NCI-H1436 (cell line): ENCODE measurements at regions not wholly inside any gene's neighbourhood (a gene's known extent, or its start where the extent isn't known, plus 50 kb on each side); places are given as distances from the start of the nearest gene placed in this dataset.

Experiments
- DNase-seq: peaks from one replicate; lab custom pipeline; 2025; lab: John Stamatoyannopoulos, UW

- no peak for DNase-seq
These were observed 241.8 kb downstream of the ARRDC4 start for GRCh38 chr15:98202256-98202655.

GRCh38 chr15:98203872-98204660 lies 243.6 kb downstream of the ARRDC4 start:
- no peak for DNase-seq

GRCh38 chr15:98207928-98208327 lies 247.4 kb downstream of the ARRDC4 start:
- DNase-seq: no peak

GRCh38 chr15:98213346-98213979 lies 253.0 kb downstream of the ARRDC4 start:
- DNase-seq: no peak

- DNase-seq: no peak
These were observed 255.7 kb downstream of the ARRDC4 start for GRCh38 chr15:98216166-98216565.

GRCh38 chr15:98217356-98217755 lies 256.9 kb downstream of the ARRDC4 start:
- DNase-seq: no peak

- no peak for DNase-seq
These were observed 260.6 kb downstream of the ARRDC4 start for GRCh38 chr15:98221144-98221543.

GRCh38 chr15:98221577-98221976 lies 261.1 kb downstream of the ARRDC4 start:
- no peak for DNase-seq

GRCh38 chr15:98226149-98226548 lies 265.6 kb downstream of the ARRDC4 start:
- DNase-seq: no peak

GRCh38 chr15:98226578-98226977 lies 266.1 kb downstream of the ARRDC4 start:
- no peak for DNase-seq

- no peak for DNase-seq
These were observed 268.3 kb downstream of the ARRDC4 start for GRCh38 chr15:98228846-98229245.

GRCh38 chr15:98230975-98231374 lies 270.5 kb downstream of the ARRDC4 start:
- no peak for DNase-seq

GRCh38 chr15:98231696-98232440 lies 271.4 kb downstream of the ARRDC4 start:
- no peak for DNase-seq

- DNase-seq: no peak
These were observed 272.3 kb downstream of the ARRDC4 start for GRCh38 chr15:98232761-98233160.

GRCh38 chr15:98233873-98234272 lies 273.4 kb downstream of the ARRDC4 start:
- DNase-seq: no peak

- no peak for DNase-seq
These were observed 279.8 kb downstream of the ARRDC4 start for GRCh38 chr15:98240303-98240702.

- no peak for DNase-seq
These were observed 280.6 kb downstream of the ARRDC4 start for GRCh38 chr15:98241032-98241554.

- no peak for DNase-seq
These were observed 296.8 kb downstream of the ARRDC4 start for GRCh38 chr15:98257290-98257689.

GRCh38 chr15:98263787-98264186 lies 303.3 kb downstream of the ARRDC4 start:
- DNase-seq: no peak

GRCh38 chr15:98266295-98266694 lies 305.8 kb downstream of the ARRDC4 start:
- no peak for DNase-seq

GRCh38 chr15:98268163-98268562 lies 307.7 kb downstream of the ARRDC4 start:
- DNase-seq: no peak

- no peak for DNase-seq
These were observed 312.1 kb downstream of the ARRDC4 start for GRCh38 chr15:98272625-98273024.

GRCh38 chr15:98276018-98276417 lies 315.5 kb downstream of the ARRDC4 start:
- no peak for DNase-seq
